ENCODE measurements at regions not wholly inside any gene's neighbourhood (a gene's known extent, or its start where the extent isn't known, plus 50 kb on each side); places are given as distances from the start of the nearest gene placed in this dataset.
"Not testable (repeated sequence)": the region's sequence is repeated elsewhere in the genome, so short reads cannot be mapped to it uniquely, and the experiment has no call there.

DNA sequence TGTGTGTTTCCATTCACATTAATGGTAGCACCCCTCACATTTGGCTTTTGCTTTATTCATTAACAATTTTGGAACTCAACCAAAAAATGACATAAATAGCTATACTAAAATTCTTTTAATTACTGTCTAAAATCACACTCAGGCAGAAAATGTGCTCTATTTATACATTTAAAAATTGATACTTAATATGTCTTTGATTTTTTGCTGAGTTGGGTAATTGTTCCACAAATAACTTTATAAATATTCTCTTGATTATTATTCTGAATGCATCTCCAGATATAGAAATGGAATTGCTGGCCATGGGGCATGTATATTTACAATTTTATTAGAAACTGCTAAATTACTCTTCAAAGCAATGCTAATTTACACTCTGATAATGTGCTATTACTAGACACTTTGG, 658.7 kb upstream of the CHRM3 start:
- intact Hi-C loops (cut with DNase I): no loop called here
- no peak for DNase-seq (ENCODE audit: low spot score)
- Histone ChIP-seq H3K36me3 (no peaks in the 10 kb centered on the region), H3K4me3 (no peak overlapping the region), H3K9me3 (no peaks in the 10 kb centered on the region), H3K27ac (no peak overlapping the region), H3K27me3 (replicated peaks; ENCODE audit: insufficient read depth) (no peaks in the 10 kb centered on the region), H3K4me1 (replicated peaks) (no peaks in the 10 kb centered on the region)
- TF ChIP-seq, protein P1, sequence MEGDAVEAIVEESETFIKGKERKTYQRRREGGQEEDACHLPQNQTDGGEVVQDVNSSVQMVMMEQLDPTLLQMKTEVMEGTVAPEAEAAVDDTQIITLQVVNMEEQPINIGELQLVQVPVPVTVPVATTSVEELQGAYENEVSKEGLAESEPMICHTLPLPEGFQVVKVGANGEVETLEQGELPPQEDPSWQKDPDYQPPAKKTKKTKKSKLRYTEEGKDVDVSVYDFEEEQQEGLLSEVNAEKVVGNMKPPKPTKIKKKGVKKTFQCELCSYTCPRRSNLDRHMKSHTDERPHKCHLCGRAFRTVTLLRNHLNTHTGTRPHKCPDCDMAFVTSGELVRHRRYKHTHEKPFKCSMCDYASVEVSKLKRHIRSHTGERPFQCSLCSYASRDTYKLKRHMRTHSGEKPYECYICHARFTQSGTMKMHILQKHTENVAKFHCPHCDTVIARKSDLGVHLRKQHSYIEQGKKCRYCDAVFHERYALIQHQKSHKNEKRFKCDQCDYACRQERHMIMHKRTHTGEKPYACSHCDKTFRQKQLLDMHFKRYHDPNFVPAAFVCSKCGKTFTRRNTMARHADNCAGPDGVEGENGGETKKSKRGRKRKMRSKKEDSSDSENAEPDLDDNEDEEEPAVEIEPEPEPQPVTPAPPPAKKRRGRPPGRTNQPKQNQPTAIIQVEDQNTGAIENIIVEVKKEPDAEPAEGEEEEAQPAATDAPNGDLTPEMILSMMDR (IDR thresholded peaks at IDR 0.05): no peak
- TF ChIP-seq POLR2AphosphoS5 (IDR thresholded peaks at IDR 0.05): no peak
- TF ChIP-seq POLR2A (IDR thresholded peaks at IDR 0.05): no peak

DNA sequence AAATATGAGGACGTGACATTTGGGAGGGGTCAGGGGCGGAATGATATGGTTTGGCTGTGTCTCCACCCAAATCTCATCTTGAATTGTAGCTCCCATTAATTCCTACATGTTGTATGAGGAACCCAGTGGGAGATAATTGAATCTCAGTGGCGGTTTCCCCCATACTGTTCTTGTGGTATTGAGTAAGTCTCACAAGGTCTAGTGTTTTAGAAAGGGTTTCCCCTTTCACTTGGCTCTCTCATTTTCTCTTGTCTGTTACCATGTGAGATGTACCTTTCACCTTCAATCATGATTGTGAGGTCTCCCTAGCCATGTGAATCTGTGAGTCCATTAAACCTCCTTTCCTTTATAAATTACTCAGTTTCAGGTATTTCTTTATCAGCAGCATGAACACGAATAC, 663.6 kb upstream of the CHRM3 start:
- 82% methylated on average over 4 of the region's 4 CpGs for WGBS
- Histone ChIP-seq H3K27ac (no peak overlapping the region), H3K4me3 (no peak overlapping the region), H3K4me1 (replicated peaks) (no peaks in the 10 kb centered on the region), H3K9me3 (no peaks in the 10 kb centered on the region), H3K27me3 (replicated peaks; ENCODE audit: insufficient read depth) (no peaks in the 10 kb centered on the region), H3K36me3 (no peaks in the 10 kb centered on the region)
- intact Hi-C loops (cut with DNase I): no loop called here
- TF ChIP-seq, protein P1 (IDR thresholded peaks at IDR 0.05): no peak
- TF ChIP-seq POLR2AphosphoS5 (IDR thresholded peaks at IDR 0.05) (no peak), POLR2A (IDR thresholded peaks at IDR 0.05) (no peak)
- no peak for DNase-seq (ENCODE audit: low spot score)

DNA sequence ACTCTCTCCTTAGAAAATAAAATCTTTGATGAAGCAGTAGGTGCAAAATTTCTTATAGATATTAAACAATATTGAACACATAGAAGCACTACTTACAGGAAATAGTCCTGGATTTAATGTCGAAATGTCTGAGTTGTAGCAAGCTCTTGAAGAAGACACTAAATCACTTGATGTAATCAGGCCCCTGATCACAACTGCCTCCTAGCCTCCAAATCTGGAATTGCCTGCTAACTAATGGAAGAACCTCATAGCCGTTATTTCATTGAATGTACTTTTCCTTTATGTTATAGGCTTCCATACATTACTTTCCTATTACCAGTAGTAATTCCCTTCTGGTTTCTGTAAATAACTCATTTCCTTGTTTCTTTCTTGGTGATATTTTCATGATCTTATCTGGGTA, 675.7 kb upstream of the CHRM3 start:
- no peak for DNase-seq (ENCODE audit: low spot score)
- no peaks in the 10 kb centered on the region for H3K36me3 ChIP-seq
- no peak overlapping the region for H3K4me3 ChIP-seq
- intact Hi-C loops (cut with DNase I): no loop called here
- no peaks in the 10 kb centered on the region for H3K4me1 ChIP-seq (replicated peaks)
- H3K27ac ChIP-seq: no peak overlapping the region
- H3K9me3 ChIP-seq: no peaks in the 10 kb centered on the region
- WGBS: 83% methylated on average over 2 of the region's 2 CpGs
- TF ChIP-seq, protein P1 (IDR thresholded peaks at IDR 0.05): no peak
- TF ChIP-seq POLR2A (IDR thresholded peaks at IDR 0.05): no peak
- TF ChIP-seq POLR2AphosphoS5 (IDR thresholded peaks at IDR 0.05): no peak
- H3K27me3 ChIP-seq (replicated peaks; ENCODE audit: insufficient read depth): no peaks in the 10 kb centered on the region

DNA sequence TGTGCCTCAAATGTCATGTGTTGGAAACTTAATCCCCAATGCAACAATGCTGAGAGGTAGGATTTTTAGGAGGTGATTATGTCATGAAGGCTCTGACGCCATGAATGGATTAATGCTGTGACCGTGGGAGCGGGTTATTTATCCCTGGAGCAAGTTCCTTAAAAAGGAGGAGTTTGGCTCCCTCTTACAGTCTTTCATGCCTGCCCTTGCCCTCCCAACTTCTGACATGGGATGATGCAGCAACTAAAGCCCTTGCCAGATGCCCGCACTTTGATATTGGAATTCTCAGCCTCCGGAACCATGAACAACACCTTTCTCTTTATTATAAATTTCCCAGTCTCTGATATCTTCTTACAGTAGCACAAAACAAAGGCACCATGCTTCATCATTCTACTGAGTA, 685.3 kb upstream of the CHRM3 start:
- H3K36me3 ChIP-seq: no peaks in the 10 kb centered on the region
- 87% methylated on average over 5 of the region's 5 CpGs for WGBS
- no peaks in the 10 kb centered on the region for H3K4me1 ChIP-seq (replicated peaks)
- no peaks in the 10 kb centered on the region for H3K9me3 ChIP-seq
- no peak overlapping the region for H3K27ac ChIP-seq
- TF ChIP-seq, protein P1 (IDR thresholded peaks at IDR 0.05): no peak
- TF ChIP-seq POLR2A (IDR thresholded peaks at IDR 0.05) (no peak), POLR2AphosphoS5 (IDR thresholded peaks at IDR 0.05) (no peak)
- no peak for DNase-seq (ENCODE audit: low spot score)
- no peak overlapping the region for H3K4me3 ChIP-seq
- intact Hi-C loops (cut with DNase I): no loop called here
- H3K27me3 ChIP-seq (replicated peaks; ENCODE audit: insufficient read depth): no peaks in the 10 kb centered on the region

DNA sequence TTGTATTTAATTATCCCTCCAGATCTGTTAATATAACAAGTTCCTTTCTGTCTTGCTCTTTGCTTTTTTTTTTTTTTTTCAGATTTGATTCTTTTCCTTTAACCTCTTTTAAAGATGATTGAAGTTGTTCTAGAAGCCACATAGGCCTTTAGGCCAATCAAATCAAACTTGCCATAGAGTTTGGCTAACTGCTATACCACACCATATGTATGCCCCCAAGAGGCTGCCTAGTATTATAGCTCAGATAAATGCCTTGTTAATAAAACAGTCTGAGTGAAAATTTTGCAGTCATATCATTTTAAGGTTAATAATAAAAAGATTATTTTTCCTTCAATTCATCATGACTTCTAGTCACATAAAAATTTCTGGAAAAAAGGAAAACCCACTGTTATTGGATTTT, 696.0 kb upstream of the CHRM3 start:
- Histone ChIP-seq H3K27ac (no peak overlapping the region), H3K4me3 (no peak overlapping the region), H3K9me3 (no peaks in the 10 kb centered on the region), H3K4me1 (replicated peaks) (no peaks in the 10 kb centered on the region), H3K27me3 (replicated peaks; ENCODE audit: insufficient read depth) (no peaks in the 10 kb centered on the region), H3K36me3 (no peaks in the 10 kb centered on the region)
- TF ChIP-seq, protein P1 (IDR thresholded peaks at IDR 0.05): no peak
- TF ChIP-seq POLR2A (IDR thresholded peaks at IDR 0.05): no peak
- TF ChIP-seq POLR2AphosphoS5 (IDR thresholded peaks at IDR 0.05): no peak
- DNase-seq (ENCODE audit: low spot score): no peak
- intact Hi-C loops (cut with DNase I): no loop called here

DNA sequence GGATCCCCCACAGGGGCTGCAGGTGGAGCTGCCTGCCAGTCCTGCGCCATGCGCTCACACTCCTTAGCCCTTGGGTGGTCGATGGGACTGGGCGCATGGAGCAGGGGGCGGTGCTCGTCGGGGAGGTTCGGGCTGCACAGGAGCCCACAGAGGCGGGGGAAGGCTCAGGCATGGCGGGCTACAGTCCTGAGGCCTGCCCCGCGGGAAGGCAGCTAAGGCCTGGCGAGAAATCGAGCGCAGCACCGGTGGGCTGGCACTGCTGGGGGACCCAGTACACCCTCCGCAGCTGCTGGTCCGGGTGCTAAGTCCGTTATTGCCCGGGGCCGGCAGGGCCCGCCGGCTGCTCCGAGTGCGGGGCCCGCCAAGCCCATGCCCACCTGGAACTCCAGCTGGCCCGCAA, 701.8 kb upstream of the CHRM3 start:
- 98% methylated on average over 24 of the region's 27 CpGs for WGBS

More for the DNA sequence above, 701.8 kb upstream of the CHRM3 start:
- H3K4me1 ChIP-seq (replicated peaks); H3K9me3 ChIP-seq; DNase-seq (ENCODE audit: low spot score); H3K27me3 ChIP-seq (replicated peaks; ENCODE audit: insufficient read depth); H3K36me3 ChIP-seq; H3K4me3 ChIP-seq; H3K27ac ChIP-seq; intact Hi-C loops (cut with DNase I): not testable (repeated sequence)
